Astrocyte of the cerebellum (primary cell): ENCODE measurements at regions not wholly inside any gene's neighbourhood (a gene's known extent, or its start where the extent isn't known, plus 50 kb on each side); places are given as distances from the start of the nearest gene placed in this dataset.
A peak's percentile ranks its signal among the peaks of the same experiment; 100 is the strongest.

ENCODE experiments used
- DNase-seq: peaks from one replicate; pipeline ENCODE4 v3.0.0-alpha.2; 2011; ENCODE audit warnings: low read depth
- H3K4me3 ChIP-seq: 2 replicates; pipeline ENCODE4 v1.5.1; 2011; ENCODE audit warnings: mild to moderate bottlenecking, low read depth, low read length, moderate library complexity
- CTCF ChIP-seq: IDR thresholded peaks from 2 replicates; pipeline ENCODE4 v1.5.1; 2012; ENCODE audit warnings: low read length, low read depth, moderate library complexity, mild to moderate bottlenecking; ENCODE audit errors: missing control alignments
- in situ Hi-C: cut with HindIII; loops from 2 replicates; pipeline ENCODE4 v1.10.0; 2017; ENCODE audit warnings: low sequenced_read_pairs

- in situ Hi-C loops = no loop called here
- TF ChIP-seq CTCF = no peak
- H3K4me3 ChIP-seq = no peak overlapping the region
- DNase-seq = no peak
Measured at GRCh38 chr6:88380618-88381288, 214.6 kb upstream of the CNR1 start.

- peak; percentile 56 for DNase-seq
- no peak overlapping the region for H3K4me3 ChIP-seq
- TF ChIP-seq CTCF = no peak
- in situ Hi-C loops = no loop called here
Measured at GRCh38 chr6:88380083-88380482, 213.9 kb upstream of the CNR1 start.

- in situ Hi-C loops = no loop called here
- no peak for TF ChIP-seq CTCF
- H3K4me3 ChIP-seq = no peak overlapping the region
- DNase-seq = no peak
Measured at GRCh38 chr6:88378639-88379038, 212.5 kb upstream of the CNR1 start.

DNA sequence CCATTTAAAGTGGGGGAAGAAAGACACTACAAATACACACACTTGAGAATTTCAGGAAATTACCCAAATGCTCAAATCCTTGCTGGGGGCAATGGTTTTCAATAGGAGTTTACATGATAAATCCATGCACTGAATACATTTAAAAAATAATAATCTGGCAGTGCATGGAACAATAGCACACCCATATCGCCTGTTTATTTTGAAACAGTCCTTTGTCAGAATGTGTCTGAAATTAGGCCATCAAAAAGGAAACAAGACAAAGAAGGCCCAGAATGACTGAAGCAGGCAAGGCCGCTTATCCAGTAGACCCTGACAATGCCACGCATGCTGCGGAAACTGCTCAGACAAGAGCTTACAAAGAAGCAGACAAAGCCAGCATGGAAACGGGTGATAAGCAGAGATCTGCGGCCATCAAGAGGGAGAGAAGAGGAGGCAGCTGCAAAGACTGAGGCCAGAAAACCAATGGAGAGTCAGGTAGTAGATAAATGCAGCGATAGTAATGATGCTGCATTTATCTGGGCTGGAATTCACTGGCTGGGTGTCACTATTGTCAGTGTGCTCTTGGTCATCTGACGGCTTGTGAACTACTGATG lies 211.9 kb upstream of the CNR1 start:
- no peak for TF ChIP-seq CTCF

GRCh38 chr6:88376768-88377387 lies 210.7 kb upstream of the CNR1 start:
- H3K4me3 ChIP-seq = no peak overlapping the region
- DNase-seq = peak; percentile 94
- no peak for TF ChIP-seq CTCF
- in situ Hi-C loops = no loop called here

More for the DNA sequence above, 211.9 kb upstream of the CNR1 start:
- in situ Hi-C loops = no loop called here
- no peak for DNase-seq
- no peak overlapping the region for H3K4me3 ChIP-seq

DNA sequence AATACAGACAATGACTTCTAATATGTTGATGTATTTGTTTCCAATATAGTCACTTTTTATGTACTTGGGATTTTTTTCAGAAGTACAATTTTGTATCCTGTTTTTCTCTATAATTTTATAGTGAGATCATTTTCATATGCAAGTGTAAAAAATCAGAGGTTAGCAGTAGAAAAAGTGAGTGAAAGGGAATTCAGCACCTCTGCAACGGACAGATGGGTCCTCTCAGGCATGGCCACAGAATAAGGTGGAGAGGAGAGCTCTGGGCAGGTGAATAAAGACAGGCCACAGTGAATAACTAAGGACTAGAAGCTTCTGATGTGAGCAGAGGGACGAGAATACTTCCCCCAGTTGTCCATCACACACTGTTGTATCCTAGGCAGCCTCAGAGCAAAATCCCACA lies 210.1 kb upstream of the CNR1 start:
- no peak for TF ChIP-seq CTCF
- no peak for DNase-seq
- no peak overlapping the region for H3K4me3 ChIP-seq
- in situ Hi-C loops = no loop called here
